COLO668 (cell line): ENCODE measurements at regions not wholly inside any gene's neighbourhood (a gene's known extent, or its start where the extent isn't known, plus 50 kb on each side); places are given as distances from the start of the nearest gene placed in this dataset.

Source experiments
- DNase-seq: peaks from one replicate; lab custom pipeline; 2025; ENCODE audit not compliant: unreplicated experiment; lab: John Stamatoyannopoulos, UW

DNA sequence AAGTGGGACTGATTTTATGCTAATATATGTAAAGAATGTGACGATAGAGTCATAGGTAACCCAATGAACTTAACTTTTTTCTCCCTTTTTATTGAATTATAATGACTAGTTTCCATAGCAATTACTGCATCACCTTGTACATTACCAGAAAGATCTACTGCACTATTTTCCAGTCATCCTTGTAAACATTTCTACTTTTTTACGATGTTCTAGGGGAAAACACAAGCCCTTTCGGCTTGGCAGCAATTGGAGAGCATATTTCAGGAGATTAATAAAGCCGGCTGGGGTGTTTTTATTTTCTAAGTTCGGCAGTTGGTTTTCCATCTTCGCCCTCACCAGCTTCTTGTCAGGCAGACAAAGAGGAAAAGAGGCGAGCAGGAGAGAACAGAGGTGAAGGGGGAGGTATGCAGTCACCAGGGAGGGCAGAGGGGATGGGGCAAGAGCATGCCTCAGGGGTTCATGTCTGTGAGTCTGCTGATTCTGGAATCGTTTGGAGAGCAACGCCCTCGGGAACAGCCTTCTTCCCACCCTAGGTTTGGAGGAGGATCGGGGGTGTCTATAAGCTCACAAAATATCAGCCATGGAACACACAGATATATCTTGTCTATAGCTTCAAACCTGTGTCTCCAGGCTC, 476.4 kb downstream of the MIAT start:
- no peak for DNase-seq

DNA sequence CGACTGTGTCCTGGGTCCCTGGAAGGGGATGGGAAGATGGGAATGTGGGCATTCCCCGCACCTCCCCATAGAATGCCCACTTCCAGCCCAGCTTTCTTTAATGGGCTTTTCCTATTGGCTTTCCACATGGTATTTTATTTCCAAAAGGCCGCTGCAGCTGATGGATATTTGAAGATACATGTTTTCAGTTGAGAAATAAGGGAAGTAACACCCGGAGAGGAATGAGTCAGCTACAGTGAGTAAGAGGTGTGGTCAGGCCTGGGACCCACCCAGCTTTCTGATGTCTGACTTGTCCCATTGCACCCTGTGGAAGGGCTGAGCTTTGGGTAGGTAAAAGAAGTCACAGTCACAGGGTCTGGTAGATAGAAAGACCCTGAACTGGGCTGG, 476.9 kb downstream of the MIAT start:
- DNase-seq, result no peak

DNA sequence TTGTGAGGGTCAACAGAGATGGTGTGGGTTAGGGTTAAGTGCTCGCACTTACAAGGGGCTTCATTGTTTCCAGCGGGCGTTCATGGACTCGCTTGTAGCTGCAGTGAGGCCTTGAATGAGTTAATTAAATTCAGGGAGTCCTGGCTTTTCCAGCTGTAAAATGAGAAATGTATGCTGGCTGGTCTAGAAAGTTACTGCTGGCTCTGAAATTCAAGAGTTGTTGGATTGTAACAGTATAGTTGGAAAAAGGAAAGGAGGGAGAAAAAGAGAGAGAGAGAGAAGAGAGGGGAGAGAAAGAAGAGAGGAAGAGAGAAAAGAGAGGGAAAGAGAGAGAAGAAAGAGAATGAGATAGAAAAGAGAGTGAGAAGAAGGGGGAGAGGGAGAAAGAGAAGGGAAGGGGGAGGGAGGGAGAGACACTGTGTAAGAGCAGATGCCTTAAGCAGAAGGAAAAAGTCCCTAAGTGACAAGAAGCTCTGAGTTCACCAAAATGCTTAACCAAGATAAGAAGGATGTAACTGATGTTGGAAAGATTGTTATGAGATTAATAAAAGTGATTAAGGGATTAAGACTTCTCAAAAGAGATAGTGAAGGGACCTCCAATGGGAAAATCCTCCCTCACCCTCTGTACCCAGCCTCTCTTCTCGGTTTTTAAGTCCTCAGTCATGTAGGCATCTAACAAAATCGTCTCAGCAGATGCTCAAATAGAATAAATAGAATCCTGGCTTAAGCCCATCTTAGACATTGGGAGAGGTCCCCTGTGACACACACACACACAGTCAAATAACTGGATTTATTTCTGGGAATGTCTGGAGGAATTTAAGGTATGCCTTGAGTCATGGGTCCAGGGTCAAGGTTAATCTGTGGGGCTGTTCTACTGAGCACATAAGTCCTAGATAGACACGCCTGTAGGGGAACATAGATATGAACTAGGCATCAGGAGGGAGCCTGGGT, 477.9 kb downstream of the MIAT start:
- no peak for DNase-seq

GRCh38 chr22:27136596-27136995, 479.2 kb downstream of the MIAT start:
- DNase-seq, result no peak

- DNase-seq, result peak; percentile 22
Observed at GRCh38 chr22:27137871-27138337, 480.5 kb downstream of the MIAT start.

DNA sequence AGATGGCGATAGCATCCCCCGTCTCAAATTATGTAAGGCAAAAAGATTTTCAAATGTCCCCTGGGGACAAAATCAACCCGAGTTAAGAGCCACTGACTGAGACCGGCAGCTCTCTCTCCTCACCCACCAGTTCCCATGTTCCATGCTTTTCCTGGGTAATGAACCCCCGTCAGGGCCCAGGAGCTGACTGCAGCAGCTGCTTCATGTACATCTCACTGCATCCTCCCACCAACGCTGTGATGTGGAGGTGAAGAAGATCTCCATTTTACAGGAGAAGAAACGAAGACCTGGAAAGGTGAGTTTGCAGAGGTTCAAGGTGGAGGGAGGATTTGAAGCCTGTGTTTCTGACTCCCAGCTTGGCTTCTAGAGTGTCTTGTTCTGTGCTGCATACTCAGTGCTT, 481.1 kb downstream of the MIAT start:
- no peak for DNase-seq

DNA sequence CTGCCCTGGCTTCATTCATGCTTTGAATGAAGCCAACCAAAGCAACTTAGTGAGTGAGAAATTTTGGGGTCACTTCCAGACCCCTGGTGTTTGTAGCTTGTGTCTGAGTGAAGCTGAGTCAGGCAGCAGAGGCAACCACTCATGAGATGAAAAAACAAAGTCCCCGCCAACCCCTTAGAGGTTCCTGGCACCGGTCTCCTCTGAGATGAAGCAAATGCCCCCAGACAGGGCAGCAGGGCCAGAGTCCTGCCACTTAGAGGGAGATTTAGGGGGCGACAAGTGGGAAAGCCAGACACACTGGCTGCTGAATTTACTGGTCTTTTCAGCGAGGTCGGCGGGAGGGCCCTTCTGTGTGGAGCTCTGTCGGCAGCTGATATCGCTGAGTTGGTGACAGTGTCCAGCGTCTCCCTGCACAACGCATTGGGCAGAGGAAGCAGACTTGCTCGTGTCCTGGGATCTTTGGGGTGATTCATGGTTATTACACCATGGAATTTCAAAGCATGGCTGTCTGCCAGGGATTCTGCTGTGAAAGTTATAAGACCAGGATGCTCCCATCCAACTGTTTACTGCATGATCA, 482.6 kb downstream of the MIAT start:
- no peak for DNase-seq

DNA sequence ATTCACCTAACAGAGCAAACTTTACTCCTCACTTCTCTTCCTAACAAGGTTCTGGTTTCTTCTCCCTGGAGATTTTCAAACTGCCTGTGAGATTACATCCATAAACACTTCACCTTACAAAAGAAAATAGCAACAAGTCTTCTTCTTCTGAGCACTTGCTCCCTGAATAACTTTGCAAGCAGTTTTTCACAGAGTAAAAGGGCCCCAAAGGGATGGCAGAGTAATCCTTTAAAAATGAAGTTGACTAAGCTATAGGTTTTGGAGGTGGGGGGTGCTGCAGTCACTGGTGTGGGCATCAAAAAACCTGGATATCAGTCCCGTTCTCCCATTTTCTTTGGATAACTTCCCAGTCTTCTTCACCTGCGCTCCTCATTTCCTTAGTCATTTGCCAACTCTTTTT, 484.9 kb downstream of the MIAT start:
- no peak for DNase-seq

DNA sequence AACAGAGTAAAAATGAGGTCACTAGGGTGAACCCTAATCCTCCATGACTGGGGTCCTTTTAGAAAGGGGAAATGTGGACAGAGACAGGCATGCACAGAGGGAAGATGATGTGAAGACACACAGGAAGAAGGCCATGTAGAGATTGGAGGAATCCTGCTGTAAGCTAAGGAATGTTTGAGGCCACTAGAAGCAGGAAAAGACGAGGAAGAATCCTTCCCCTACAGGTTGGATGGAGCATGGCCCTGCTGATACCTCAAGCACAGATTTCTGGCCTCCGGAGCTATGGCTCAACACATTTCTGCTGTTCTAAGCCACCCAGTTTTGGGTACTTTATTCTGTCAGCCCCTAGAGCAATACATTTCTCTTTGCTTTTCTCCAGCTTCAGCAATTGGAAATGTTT, 486.9 kb downstream of the MIAT start:
- DNase-seq, result no peak

DNA sequence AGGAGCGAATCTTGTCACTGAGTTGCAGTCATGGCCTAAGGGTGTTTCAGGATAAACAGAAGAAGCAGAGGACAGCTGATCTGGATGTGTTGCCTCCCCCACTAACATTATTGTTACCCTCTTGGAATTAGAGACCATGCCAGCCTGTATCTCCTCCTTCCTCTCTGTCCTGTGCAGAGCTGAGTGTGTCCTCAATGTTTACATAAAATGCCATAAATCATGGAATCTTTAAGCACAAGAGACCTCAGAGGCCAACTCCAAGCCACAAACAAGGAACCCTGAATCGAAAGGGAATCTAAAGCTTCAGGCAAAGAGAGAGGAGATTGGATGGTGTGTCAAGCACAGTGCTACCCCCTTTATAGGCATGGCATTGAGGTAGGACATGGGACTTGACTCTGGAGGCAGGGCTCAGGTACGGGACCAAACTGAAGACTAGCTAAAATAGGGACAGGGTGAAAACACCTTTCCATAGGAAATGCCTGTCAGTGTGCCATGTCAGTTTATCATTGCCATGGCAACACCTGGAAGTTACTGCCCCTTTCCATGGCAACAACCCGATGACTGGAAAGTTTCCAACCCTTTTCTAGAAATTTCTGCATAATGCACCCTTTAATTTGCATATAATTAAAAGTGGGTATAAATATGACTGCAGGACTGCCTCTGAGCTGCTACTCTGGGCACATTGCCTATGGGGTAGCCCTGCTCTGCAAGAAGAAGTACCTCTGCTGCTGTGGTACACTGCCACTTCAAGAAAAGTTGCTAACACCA, 489.7 kb downstream of the MIAT start:
- DNase-seq, result no peak

DNA sequence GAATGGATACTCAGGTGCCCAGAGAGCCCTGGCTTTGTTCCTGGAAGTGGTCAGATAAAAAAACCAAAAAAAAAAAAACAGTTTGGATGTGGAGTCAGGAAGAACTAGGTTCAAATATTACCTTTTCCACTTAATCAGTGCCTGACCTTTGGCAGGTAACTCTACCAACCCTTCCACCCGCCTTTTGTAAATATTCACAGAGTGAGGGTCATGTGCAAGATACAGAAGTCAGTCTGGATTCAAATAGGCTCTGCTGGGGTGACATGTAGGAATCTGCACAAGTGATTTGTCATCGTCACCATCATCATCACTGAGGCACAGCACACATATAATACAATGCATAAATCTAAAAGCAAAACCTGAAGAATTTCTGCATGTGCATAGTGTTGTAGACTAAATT, 490.7 kb downstream of the MIAT start:
- DNase-seq, result no peak

DNA sequence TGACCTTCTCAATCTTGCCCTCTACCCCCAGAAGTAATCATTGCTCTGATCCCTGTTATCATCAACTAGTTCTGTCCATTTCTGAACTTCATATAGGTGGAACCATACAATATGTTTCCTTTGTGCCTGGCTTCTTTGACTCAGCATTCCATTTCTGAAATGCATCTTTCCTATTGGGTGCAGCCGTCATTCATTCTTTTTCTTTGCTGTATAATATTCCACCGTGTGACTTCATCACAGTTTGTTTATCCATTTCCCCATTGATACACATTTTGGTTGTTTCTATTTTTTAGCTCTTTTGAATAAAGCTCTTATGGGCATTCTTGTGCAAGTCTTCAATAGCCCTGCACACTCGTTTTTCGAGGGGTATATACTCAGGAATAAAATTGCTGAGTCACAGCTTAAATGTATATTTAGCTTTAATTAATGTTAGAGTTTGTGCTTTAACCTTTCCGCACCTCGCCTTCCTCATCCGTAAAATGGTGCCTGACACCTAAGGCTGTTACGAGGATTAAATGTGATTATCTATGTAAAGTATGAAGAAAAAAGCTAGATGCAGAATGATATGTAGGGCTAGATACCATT, 491.6 kb downstream of the MIAT start:
- no peak for DNase-seq

GRCh38 chr22:27149921-27150543, 492.6 kb downstream of the MIAT start:
- no peak for DNase-seq

- no peak for DNase-seq
Observed at GRCh38 chr22:27150544-27150941, 493.2 kb downstream of the MIAT start.

DNA sequence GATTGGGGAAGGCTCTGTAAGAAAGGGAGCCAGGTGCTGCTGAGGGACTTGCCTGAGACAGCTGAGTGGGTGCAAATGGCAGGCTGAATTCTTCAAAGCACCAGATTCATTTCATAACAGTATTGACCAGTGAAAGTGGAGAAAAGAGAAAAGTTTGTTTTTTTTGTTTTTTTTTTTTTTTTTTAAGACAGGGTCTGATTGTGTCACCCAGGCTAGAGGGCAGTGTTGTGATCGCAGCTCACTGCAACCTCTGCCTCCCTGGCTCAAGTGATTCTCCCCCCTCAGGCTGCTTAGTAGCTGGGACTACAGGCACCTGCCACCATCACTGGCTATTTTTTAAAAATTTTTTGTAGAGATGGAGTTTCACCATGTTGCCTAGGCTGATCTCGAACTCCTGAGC, 494.0 kb downstream of the MIAT start:
- DNase-seq, result no peak

DNA sequence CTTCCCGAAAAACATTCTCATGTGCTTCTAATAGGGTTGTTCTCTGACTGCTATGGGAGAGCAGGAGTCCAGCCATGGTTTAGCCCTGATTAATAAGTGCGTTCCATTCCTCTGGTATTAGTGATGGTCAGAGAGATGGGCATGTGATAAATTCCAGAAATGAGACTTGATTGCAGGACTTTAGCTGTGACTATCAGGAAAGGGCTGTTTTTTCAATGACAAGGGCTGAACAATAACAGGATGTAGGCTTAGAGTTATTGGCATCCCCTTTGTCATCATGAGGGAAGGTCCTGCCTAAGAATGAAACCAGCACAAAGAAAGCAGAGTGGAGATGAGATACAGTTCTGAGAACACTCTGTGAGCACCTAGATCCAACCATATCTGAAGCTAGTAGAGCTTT, 494.6 kb downstream of the MIAT start:
- DNase-seq, result no peak

GRCh38 chr22:27152883-27153282, 495.5 kb downstream of the MIAT start:
- DNase-seq, result no peak

DNA sequence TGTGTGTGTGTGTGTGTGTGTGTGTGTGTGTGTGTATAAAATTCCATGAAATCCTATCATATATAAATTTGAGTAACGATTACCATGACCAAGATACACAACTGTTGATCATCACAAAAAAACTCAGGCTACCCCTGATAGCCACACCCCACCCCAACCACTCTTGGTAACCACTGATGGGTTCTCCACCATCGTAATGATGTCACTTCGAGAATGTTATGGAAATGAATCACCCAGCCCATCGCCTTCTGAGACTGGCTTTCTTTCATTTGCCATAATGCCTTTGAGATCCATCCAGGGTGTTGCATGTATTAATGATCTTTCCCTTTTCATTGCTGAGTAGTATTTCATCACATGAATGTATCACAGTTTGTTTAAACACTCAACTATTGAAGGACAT, 496.0 kb downstream of the MIAT start:
- no peak for DNase-seq

DNA sequence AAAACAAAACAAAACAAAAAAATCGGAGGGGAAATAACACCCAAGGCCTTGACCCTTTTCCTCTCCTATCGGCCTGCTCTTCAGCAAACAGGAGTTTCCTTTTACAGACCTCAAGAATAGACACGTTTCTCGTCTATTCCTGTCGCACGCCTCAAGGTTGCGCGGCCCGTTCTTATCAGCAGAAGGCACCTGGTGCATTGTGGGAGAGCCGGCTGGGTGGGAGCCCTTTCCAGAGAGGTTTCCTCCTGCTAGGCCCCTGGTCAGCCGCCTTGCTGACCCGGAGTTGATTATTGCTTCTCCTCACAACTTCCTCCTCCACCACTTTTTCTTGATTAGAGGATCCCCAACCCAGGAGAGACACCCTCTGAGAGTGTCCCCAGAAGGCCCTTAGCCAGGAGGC, 497.3 kb downstream of the MIAT start:
- DNase-seq, result no peak

DNA sequence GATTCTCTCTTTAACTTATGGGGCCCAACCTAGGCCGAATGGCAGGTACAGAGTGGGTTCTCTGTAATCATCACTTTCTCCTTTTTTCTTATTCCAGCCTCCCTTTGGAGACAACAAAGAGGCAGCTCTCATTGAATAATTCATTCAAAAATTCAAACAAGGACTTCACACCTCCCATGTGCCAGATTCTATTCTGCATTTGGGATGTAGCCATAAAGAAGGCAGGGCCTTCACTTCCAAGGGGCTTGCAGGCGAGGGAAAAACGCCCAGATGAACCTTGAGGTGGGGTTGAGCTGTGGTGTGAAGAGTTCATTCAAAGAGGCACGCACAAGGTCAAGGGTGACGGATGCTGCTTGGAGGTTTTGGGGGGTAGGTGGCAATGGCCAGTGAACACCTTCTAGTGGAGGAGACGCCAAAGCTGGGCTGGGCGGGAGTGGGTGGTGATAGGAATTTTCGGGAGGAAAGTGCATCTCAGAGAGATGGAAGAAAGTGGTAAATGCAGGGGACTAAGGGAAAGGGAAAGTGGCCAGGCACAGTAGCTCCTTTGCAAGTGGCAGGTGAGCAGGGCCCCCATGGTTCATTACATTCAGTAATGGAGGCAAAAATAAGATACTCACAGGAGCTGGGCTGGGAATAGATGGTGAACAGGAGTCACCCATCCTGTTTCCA, 499.6 kb downstream of the MIAT start:
- DNase-seq, result no peak
